SH-SY5Y (cell line): ENCODE measurements at regions not wholly inside any gene's neighbourhood (a gene's known extent, or its start where the extent isn't known, plus 50 kb on each side); places are given as distances from the start of the nearest gene placed in this dataset.

Source experiments
- GATA2 ChIP-seq: IDR thresholded peaks from 2 replicates; pipeline ENCODE4 v1.6.1; 2011; ENCODE audit warnings: mild to moderate bottlenecking, low read depth, low read length
- GATA3 ChIP-seq: IDR thresholded peaks from 2 replicates; pipeline ENCODE4 v1.6.1; 2011; ENCODE audit warnings: low read depth, mild to moderate bottlenecking, low read length, moderate library complexity

GRCh38 chr5:145464171-145464570, 371.0 kb downstream of the PRELID2 start:
- TF ChIP-seq GATA2 (no peak), GATA3 (no peak)
